ENCODE measurements at regions not wholly inside any gene's neighbourhood (a gene's known extent, or its start where the extent isn't known, plus 50 kb on each side); places are given as distances from the start of the nearest gene placed in this dataset.

DNA sequence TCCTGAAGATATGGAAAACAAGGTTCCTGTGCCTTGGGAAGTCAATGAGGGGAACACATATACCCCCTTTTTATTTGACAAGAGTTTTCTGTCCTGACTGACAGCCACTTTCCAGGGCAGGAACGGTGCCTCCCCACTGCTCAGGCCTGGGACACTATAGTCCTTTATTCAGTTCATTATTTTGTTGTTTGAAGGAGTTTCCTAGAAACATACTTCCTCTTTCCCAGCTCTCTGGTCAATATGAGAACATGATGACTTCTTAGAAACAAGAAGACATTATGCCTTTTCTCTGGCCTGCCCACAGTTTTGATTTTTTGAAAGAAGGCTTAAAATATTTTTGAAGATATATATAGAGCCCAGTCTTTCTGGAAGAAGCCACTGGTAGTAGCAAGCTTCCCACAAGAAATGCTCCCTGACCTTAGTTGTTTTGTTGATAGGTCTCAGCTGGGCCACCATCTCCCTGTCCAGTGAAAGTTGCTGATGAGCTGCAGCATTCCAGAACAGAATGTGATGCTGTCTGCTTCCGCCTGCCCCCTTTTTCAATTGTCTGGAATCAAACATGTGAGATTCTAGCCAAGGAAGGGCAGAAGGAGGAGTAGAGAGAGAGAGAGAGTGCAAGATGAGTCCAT lies 122.7 kb upstream of the ADRA1D start:
- no peaks in the 10 kb centered on the region for H4K20me1 ChIP-seq (ENCODE audit: control insufficient read depth, insufficient read depth, insufficient read length)
- no peaks in the 10 kb centered on the region for H3K79me1 ChIP-seq (ENCODE audit: insufficient read depth, low read depth, low read length, poor library complexity, severe bottlenecking)
- no peak overlapping the region for H3K4me2 ChIP-seq (ENCODE audit: insufficient read depth, insufficient read length, low read length)
- H3K4me3 Mint-ChIP-seq, result no peak overlapping the region
- no peak overlapping the region for H4K91ac ChIP-seq (ENCODE audit: insufficient read length, low read depth, low read length)
- TF ChIP-seq, protein P1, sequence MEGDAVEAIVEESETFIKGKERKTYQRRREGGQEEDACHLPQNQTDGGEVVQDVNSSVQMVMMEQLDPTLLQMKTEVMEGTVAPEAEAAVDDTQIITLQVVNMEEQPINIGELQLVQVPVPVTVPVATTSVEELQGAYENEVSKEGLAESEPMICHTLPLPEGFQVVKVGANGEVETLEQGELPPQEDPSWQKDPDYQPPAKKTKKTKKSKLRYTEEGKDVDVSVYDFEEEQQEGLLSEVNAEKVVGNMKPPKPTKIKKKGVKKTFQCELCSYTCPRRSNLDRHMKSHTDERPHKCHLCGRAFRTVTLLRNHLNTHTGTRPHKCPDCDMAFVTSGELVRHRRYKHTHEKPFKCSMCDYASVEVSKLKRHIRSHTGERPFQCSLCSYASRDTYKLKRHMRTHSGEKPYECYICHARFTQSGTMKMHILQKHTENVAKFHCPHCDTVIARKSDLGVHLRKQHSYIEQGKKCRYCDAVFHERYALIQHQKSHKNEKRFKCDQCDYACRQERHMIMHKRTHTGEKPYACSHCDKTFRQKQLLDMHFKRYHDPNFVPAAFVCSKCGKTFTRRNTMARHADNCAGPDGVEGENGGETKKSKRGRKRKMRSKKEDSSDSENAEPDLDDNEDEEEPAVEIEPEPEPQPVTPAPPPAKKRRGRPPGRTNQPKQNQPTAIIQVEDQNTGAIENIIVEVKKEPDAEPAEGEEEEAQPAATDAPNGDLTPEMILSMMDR (conservative IDR thresholded peaks at IDR 0.05), result no peak
- H3K27ac Mint-ChIP-seq, result no peak overlapping the region
- no peak overlapping the region for H3K56ac ChIP-seq (ENCODE audit: insufficient read length, low read depth, low read length)
- no peak overlapping the region for H2BK20ac ChIP-seq (ENCODE audit: low read depth, low read length, poor library complexity, severe bottlenecking)
- H3K23ac ChIP-seq (ENCODE audit: insufficient read length, low read depth, low read length), result no peak overlapping the region
- no peaks in the 10 kb centered on the region for H3K79me2 ChIP-seq (ENCODE audit: insufficient read depth, low read length)
- H2BK15ac ChIP-seq (ENCODE audit: low read depth, low read length), result no peak overlapping the region
- H2AFZ ChIP-seq (ENCODE audit: low read length), result no peak overlapping the region
- no peak overlapping the region for H4K5ac ChIP-seq (ENCODE audit: insufficient read length, low read depth, low read length)
- no peak overlapping the region for H3K18ac ChIP-seq (ENCODE audit: insufficient read length, low read depth, low read length)
- no peak overlapping the region for H2BK12ac ChIP-seq (ENCODE audit: insufficient read length, low read depth, low read length)
- H3K4me1 ChIP-seq (ENCODE audit: insufficient read depth, low read length), result no peaks in the 10 kb centered on the region
- no peak for DNase-seq
- no peak overlapping the region for H3T11ph ChIP-seq (ENCODE audit: low read length)
- no peak overlapping the region for H3K14ac ChIP-seq (ENCODE audit: insufficient read depth, low read length)
- WGBS (ENCODE audit: extremely low coverage, insufficient read length, low lambda C conversion rate), result no CpG with 5 or more reads among the region's 2 CpGs
- H3K36me3 Mint-ChIP-seq (ENCODE audit: insufficient read depth in 1 of 3, low read depth in 3 of 3), result no peaks in the 10 kb centered on the region
- no peaks in the 10 kb centered on the region for H3K27me3 ChIP-seq (ENCODE audit: insufficient read depth, low read length)
- no peaks in the 10 kb centered on the region; a peak in 3 of 5 replicates for H3K9me3 Mint-ChIP-seq
- no peaks in the 10 kb centered on the region for H3K4me1 Mint-ChIP-seq
- H2BK120ac ChIP-seq (ENCODE audit: low read depth, low read length, poor library complexity, severe bottlenecking), result no peak overlapping the region
- no peaks in the 10 kb centered on the region for H3K23me2 ChIP-seq (ENCODE audit: insufficient read length, low read depth, low read length, poor library complexity, severe bottlenecking)
- peaks cover 3% of the 10 kb centered on the region for H3K27me3 Mint-ChIP-seq (ENCODE audit: low read depth)
- H3K4ac ChIP-seq (ENCODE audit: low read depth, low read length), result no peak overlapping the region
- H3K9me3 ChIP-seq (ENCODE audit: control insufficient read depth, low read depth, low read length), result no peaks in the 10 kb centered on the region
- no peak overlapping the region for H3K9ac ChIP-seq (ENCODE audit: extremely low read depth, insufficient read length, low read length)
- H4K8ac ChIP-seq (replicated peaks; ENCODE audit: insufficient read length, low read depth, low read length), result no peak overlapping the region
- H2BK5ac ChIP-seq (ENCODE audit: insufficient read length, low read length), result no peak overlapping the region
- H2AK5ac ChIP-seq (ENCODE audit: insufficient read length, low read length), result no peak overlapping the region
- H3K27ac ChIP-seq (ENCODE audit: insufficient read length, low read depth, low read length), result no peak overlapping the region

Data from H9 (cell line).